Fibroblast of upper back skin (primary cell): ENCODE measurements at regions not wholly inside any gene's neighbourhood (a gene's known extent, or its start where the extent isn't known, plus 50 kb on each side); places are given as distances from the start of the nearest gene placed in this dataset.
"Not testable (repeated sequence)": the region's sequence is repeated elsewhere in the genome, so short reads cannot be mapped to it uniquely, and the experiment has no call there.

Experiments
- DNase-seq: peaks from one replicate; pipeline ENCODE4 v3.0.0-alpha.2; 2013

GRCh38 chr10:117790621-117791020, 248.1 kb downstream of the EMX2 start:
- no peak for DNase-seq

- DNase-seq: no peak
Measured at GRCh38 chr10:117792214-117792613, 249.7 kb downstream of the EMX2 start.

- DNase-seq: no peak
Measured at GRCh38 chr10:117796130-117796745, 250.5 kb downstream of the RAB11FIP2 start.

GRCh38 chr10:117797296-117797695, 249.4 kb downstream of the RAB11FIP2 start:
- DNase-seq: no peak

GRCh38 chr10:117801691-117802090, 245.1 kb downstream of the RAB11FIP2 start:
- no peak for DNase-seq

GRCh38 chr10:117804470-117805011, 242.2 kb downstream of the RAB11FIP2 start:
- DNase-seq: no peak

- no peak for DNase-seq
Measured at GRCh38 chr10:117805139-117805538, 241.6 kb downstream of the RAB11FIP2 start.

- no peak for DNase-seq
Measured at GRCh38 chr10:117807441-117807840, 239.3 kb downstream of the RAB11FIP2 start.

GRCh38 chr10:117815816-117816215, 230.9 kb downstream of the RAB11FIP2 start:
- not testable (repeated sequence) for DNase-seq

- no peak for DNase-seq
Measured at GRCh38 chr10:117817116-117817515, 229.6 kb downstream of the RAB11FIP2 start.

GRCh38 chr10:117818721-117819120, 228.0 kb downstream of the RAB11FIP2 start:
- DNase-seq: peak; percentile 21

- no peak for DNase-seq
Measured at GRCh38 chr10:117819304-117819703, 227.4 kb downstream of the RAB11FIP2 start.

- DNase-seq: no peak
Measured at GRCh38 chr10:117823980-117824379, 222.8 kb downstream of the RAB11FIP2 start.

- no peak for DNase-seq
Measured at GRCh38 chr10:117830205-117830604, 216.5 kb downstream of the RAB11FIP2 start.

- no peak for DNase-seq
Measured at GRCh38 chr10:117830787-117831212, 215.9 kb downstream of the RAB11FIP2 start.

- DNase-seq: not testable (repeated sequence)
Measured at GRCh38 chr10:117838500-117839498, 207.9 kb downstream of the RAB11FIP2 start.

- not testable (repeated sequence) for DNase-seq
Measured at GRCh38 chr10:117856426-117856825, 190.3 kb downstream of the RAB11FIP2 start.

- DNase-seq: no peak
Measured at GRCh38 chr10:117860135-117860534, 186.6 kb downstream of the RAB11FIP2 start.

GRCh38 chr10:117860823-117861222, 185.9 kb downstream of the RAB11FIP2 start:
- DNase-seq: peak; percentile 35

- no peak for DNase-seq
Measured at GRCh38 chr10:117861329-117861728, 185.4 kb downstream of the RAB11FIP2 start.

- no peak for DNase-seq
Measured at GRCh38 chr10:117863771-117864170, 183.0 kb downstream of the RAB11FIP2 start.

- peak; percentile 13 for DNase-seq
Measured at GRCh38 chr10:117865945-117866344, 180.8 kb downstream of the RAB11FIP2 start.

GRCh38 chr10:117868151-117868550, 178.6 kb downstream of the RAB11FIP2 start:
- DNase-seq: no peak

GRCh38 chr10:117875793-117876192, 170.9 kb downstream of the RAB11FIP2 start:
- no peak for DNase-seq
